Suprapubic skin (tissue), 4 donors: ENCODE measurements at regions not wholly inside any gene's neighbourhood (a gene's known extent, or its start where the extent isn't known, plus 50 kb on each side); places are given as distances from the start of the nearest gene placed in this dataset.

Source experiments
- DNase-seq, 2 donors: peaks; one replicate each; pipeline ENCODE4 v3.0.0-alpha.2; 2019; ENCODE audit warnings: low spot score in 2 of 2
- H3K27ac ChIP-seq: fragments of 200-600 bp; sonication (generic); one replicate; pipeline ENCODE4 v1.5.1; 2019
- H3K27me3 ChIP-seq: fragments of 200-600 bp; sonication (generic); one replicate; pipeline ENCODE4 v1.5.1; 2019
- H3K36me3 ChIP-seq: fragments of 200-600 bp; sonication (generic); one replicate; pipeline ENCODE4 v1.5.1; 2019
- H3K4me1 ChIP-seq: fragments of 200-600 bp; sonication (generic); one replicate; pipeline ENCODE4 v1.5.1; 2019
- H3K4me3 ChIP-seq: fragments of 200-600 bp; sonication (generic); one replicate; pipeline ENCODE4 v1.5.1; 2019; ENCODE audit warnings: mild to moderate bottlenecking
- H3K9me3 ChIP-seq: fragments of 200-600 bp; sonication (generic); one replicate; pipeline ENCODE4 v1.5.1; 2019
- EP300 ChIP-seq: sonication (generic); formaldehyde crosslinking; IDR thresholded peaks from one replicate; pipeline ENCODE4 v1.6.1; 2017; ENCODE audit warnings: antibody characterized with exemption
- POLR2A ChIP-seq, 2 donors: fragments of 450-650 bp; IDR thresholded peaks; one replicate each; pipeline ENCODE4 v1.6.1; 2017; ENCODE audit warnings: antibody characterized with exemption in 2 of 2, mild to moderate bottlenecking in 2 of 2, moderate library complexity in 2 of 2
- POLR2AphosphoS5 ChIP-seq, 3 donors: sonication (generic); formaldehyde crosslinking; IDR thresholded peaks; one replicate each; pipeline ENCODE4 v1.6.1; 2017; ENCODE audit warnings: antibody characterized with exemption in 3 of 3
- WGBS: methylation state at CpG from one replicate; pipeline ENCODE4 v1.1.5; 2018; 5-methylcytosine and 5-hydroxymethylcytosine counted together
- TF ChIP-seq, protein P1 (sequence below), 2 donors: fragments of 200-600 bp in 1 of 2; fragments of 450-650 bp in 1 of 2; sonication (generic) in 1 of 2; IDR thresholded peaks; one replicate each; pipeline ENCODE4 v1.5.1; 2016 to 2019; ENCODE audit warnings: antibody characterized with exemption in 2 of 2, mild to moderate bottlenecking in 1 of 2, moderate library complexity in 1 of 2

DNA sequence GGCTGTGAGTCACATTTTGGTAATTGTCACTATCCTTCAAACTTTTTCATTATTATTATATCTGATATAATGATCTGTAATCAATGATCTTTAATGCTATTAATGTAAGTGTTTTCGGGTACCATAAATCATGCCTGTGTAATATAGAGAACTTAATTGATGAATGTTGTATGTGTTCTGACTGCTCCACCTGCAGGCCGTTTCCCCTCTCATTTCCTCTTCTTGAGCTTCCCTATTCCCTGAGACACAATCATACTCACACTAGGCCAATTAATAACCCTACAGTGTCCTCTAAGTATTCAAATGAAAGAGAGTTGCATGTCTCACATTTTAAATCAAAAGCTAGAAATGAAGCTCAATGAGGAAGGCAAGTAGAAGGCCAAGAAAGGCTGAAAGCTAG, 420.9 kb upstream of the SGCD start:
- H3K9me3 ChIP-seq: no peaks in the 10 kb centered on the region
- no peak for DNase-seq
- no peaks in the 10 kb centered on the region for H3K4me1 ChIP-seq
- no peak overlapping the region for H3K27ac ChIP-seq
- no peaks in the 10 kb centered on the region for H3K36me3 ChIP-seq
- H3K27me3 ChIP-seq: no peaks in the 10 kb centered on the region
- H3K4me3 ChIP-seq: no peak overlapping the region
- TF ChIP-seq POLR2AphosphoS5 (IDR thresholded peaks at IDR 0.05) (no peak), POLR2A (IDR thresholded peaks at IDR 0.05) (no peak), EP300 (no peak)
- TF ChIP-seq, protein P1, sequence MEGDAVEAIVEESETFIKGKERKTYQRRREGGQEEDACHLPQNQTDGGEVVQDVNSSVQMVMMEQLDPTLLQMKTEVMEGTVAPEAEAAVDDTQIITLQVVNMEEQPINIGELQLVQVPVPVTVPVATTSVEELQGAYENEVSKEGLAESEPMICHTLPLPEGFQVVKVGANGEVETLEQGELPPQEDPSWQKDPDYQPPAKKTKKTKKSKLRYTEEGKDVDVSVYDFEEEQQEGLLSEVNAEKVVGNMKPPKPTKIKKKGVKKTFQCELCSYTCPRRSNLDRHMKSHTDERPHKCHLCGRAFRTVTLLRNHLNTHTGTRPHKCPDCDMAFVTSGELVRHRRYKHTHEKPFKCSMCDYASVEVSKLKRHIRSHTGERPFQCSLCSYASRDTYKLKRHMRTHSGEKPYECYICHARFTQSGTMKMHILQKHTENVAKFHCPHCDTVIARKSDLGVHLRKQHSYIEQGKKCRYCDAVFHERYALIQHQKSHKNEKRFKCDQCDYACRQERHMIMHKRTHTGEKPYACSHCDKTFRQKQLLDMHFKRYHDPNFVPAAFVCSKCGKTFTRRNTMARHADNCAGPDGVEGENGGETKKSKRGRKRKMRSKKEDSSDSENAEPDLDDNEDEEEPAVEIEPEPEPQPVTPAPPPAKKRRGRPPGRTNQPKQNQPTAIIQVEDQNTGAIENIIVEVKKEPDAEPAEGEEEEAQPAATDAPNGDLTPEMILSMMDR (IDR thresholded peaks at IDR 0.05): no peak
- 66% methylated on average over 2 of the region's 2 CpGs for WGBS

DNA sequence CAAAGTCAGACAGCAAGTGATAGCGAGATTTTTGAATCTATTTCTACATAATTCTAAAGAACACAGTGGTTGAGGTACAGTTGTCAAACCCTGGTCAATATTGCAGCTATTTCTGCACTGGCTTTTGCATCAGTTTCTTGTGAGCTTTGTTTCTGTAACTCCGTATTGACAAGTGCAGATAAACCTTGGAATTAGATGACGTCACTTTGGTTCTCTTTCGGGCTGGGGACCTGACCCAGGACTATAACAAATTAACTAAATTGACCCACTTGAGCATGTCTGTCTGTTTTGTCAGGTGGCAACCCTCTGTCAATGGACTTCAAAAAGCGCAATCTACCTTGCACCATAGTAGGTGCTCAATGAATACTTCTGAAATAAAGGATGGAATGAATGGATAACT, 418.4 kb upstream of the SGCD start:
- Histone ChIP-seq H3K27ac (no peak overlapping the region), H3K9me3 (no peaks in the 10 kb centered on the region), H3K4me3 (no peak overlapping the region), H3K27me3 (no peaks in the 10 kb centered on the region), H3K36me3 (no peaks in the 10 kb centered on the region), H3K4me1 (no peaks in the 10 kb centered on the region)
- no peak for DNase-seq
- 83% methylated on average over 5 of the region's 5 CpGs for WGBS
- TF ChIP-seq EP300: no peak
- TF ChIP-seq, protein P1 (IDR thresholded peaks at IDR 0.05): no peak
- no peak for TF ChIP-seq POLR2A (IDR thresholded peaks at IDR 0.05)
- no peak for TF ChIP-seq POLR2AphosphoS5 (IDR thresholded peaks at IDR 0.05)

DNA sequence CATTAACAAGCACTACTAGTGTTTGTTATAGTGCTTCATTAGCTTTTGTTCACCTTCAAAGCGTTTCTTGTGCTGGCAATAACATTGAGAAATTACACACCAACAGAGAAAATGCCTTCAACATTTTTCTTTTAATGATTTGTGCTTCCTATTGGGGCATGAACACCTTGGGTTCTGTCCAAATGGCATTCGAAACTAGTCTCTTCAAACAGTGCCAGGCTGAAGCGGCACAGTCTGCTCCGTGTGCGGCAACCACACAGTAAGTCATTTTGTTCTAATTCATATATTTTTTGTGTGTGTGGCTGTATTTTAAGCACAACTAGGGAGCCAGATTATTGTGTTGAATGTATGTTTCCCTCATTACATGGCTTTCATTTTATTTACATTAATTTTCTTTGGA, 414.7 kb upstream of the SGCD start:
- H3K36me3 ChIP-seq: no peaks in the 10 kb centered on the region
- no peaks in the 10 kb centered on the region for H3K27me3 ChIP-seq
- TF ChIP-seq, protein P1 (IDR thresholded peaks at IDR 0.05): no peak
- TF ChIP-seq EP300: no peak
- no peak for TF ChIP-seq POLR2A (IDR thresholded peaks at IDR 0.05)
- TF ChIP-seq POLR2AphosphoS5 (IDR thresholded peaks at IDR 0.05): no peak
- H3K27ac ChIP-seq: no peak overlapping the region
- H3K9me3 ChIP-seq: no peaks in the 10 kb centered on the region
- 74% methylated on average over 5 of the region's 5 CpGs for WGBS
- H3K4me1 ChIP-seq: no peaks in the 10 kb centered on the region
- H3K4me3 ChIP-seq: no peak overlapping the region
- no peak for DNase-seq

DNA sequence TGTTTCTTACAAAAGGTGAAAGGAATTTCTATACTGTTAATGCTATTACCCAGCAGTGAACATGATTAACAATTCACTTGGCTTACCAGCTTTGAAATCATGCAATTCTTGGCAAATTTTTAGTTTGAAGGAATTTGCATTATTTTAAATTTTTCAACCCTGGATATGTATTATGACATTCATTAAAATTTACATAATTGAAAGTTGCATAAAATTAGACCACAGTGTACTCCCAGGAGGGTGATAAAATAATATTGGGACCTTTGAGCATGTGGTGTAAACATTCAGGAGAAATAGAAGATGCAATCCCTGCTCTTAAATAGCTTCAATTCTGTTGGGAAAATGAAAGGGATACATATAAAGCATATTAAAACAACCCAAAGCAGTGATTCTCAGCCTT, 412.2 kb upstream of the SGCD start:
- Histone ChIP-seq H3K27ac (no peak overlapping the region), H3K27me3 (no peaks in the 10 kb centered on the region), H3K4me1 (no peaks in the 10 kb centered on the region), H3K9me3 (no peaks in the 10 kb centered on the region), H3K4me3 (no peak overlapping the region), H3K36me3 (no peaks in the 10 kb centered on the region)
- DNase-seq: no peak
- no peak for TF ChIP-seq EP300
- no peak for TF ChIP-seq POLR2AphosphoS5 (IDR thresholded peaks at IDR 0.05)
- TF ChIP-seq POLR2A (IDR thresholded peaks at IDR 0.05): no peak
- TF ChIP-seq, protein P1 (IDR thresholded peaks at IDR 0.05): no peak

DNA sequence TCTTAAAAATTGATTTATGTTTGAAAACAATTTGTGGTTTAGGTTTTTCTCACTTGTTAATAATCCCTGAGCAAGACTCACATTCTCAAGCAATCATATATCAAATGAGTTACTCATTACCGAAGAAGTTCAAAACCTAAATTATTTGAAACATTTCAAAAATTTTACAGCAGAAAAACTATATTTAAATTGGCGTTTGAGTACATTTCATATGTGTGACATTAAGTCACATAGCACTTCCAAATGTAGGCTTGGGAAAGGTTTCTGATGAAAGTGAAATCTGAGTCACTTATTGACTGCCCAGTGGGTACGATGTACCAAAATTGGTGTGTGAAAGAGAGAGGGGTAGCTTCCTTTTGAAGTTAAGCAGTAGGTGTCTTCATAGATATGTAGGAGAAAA, 411.4 kb upstream of the SGCD start:
- H3K36me3 ChIP-seq: no peaks in the 10 kb centered on the region
- no peaks in the 10 kb centered on the region for H3K4me1 ChIP-seq
- no peaks in the 10 kb centered on the region for H3K9me3 ChIP-seq
- no peak overlapping the region for H3K4me3 ChIP-seq
- TF ChIP-seq, protein P1 (IDR thresholded peaks at IDR 0.05): no peak
- TF ChIP-seq EP300 (no peak), POLR2AphosphoS5 (IDR thresholded peaks at IDR 0.05) (no peak), POLR2A (IDR thresholded peaks at IDR 0.05) (no peak)
- H3K27me3 ChIP-seq: no peaks in the 10 kb centered on the region
- WGBS: 57% methylated on average over 3 of the region's 3 CpGs
- no peak for DNase-seq
- no peak overlapping the region for H3K27ac ChIP-seq
